HG02588 (cell line): ENCODE measurements at regions not wholly inside any gene's neighbourhood (a gene's known extent, or its start where the extent isn't known, plus 50 kb on each side); places are given as distances from the start of the nearest gene placed in this dataset.

Experiments used
- ATAC-seq: cut with Tn5 transposase; IDR thresholded peaks from one replicate; pipeline ENCODE4 v1.9.1; 2021; ENCODE audit warnings: mild to moderate bottlenecking, moderate library complexity; ENCODE audit not compliant: unreplicated experiment

DNA sequence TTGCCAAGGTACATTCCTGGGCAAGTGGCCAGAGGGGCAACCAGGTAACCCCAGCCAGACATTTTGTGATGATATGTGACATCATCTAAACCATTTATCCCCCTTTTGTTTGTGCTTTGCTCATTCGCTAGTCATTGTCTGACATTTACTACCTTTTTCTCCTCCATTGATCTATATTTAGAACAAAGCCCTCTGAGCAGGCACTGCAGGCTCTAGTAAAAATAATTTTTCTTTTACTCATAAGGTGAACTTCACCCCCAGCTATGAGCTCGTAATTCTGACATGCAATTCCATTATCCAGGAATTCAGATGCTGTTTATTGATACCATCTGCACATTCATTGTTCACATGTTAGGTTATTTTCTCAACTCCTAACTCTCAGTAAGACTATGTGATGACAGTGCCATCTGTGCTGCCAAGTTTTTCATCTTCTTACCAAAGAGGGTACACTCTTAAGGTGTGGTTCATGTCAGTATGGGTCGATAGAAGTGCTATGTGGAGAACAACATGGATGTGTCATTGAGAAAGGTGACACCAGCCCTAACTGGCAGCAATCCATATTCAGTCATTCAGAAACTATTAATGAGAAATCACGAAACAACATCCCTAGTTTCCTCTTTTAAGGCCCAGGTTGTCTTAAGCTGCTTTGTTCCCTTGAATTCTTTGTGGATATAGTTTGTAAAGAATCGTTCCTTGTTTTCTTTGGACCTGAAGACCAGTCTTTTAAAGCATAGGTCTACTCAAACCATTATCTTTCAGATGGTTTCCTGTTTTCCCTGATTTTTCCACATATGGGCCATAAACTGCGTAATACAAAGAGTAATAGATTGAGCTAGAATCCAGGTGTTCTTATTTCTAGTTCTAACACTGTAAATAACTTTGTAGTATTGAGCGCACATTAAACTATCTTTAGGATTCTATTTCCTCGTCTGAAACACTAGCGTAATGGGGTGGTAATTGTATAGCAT is 978.1 kb upstream of the CDH2 start:
- no peak for ATAC-seq

DNA sequence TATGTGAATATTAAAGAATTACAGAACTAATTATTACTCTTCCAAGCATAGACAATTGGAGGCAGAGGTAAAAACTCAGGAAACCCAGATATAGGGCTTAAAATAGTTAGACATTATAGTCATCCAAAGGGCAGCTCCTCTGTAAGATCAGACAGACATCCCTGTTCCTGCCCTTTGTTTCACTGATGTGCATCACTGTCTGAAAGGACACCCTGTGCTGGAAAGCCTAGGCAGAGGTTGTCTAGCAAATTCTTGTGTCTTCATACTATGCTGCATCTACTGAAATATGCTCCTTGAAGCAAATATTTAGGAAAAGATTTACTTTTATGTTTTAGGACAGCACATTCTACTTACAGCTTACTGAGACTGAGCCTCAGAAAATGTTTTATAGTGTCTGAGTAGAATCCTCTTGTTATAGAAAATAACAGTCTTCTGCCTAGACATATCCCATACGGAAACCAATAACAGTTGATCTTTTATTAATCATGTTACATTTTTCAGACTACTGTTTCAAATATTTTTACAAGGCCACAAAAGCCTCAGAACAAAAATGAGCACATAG is 977.3 kb upstream of the CDH2 start:
- no peak for ATAC-seq

DNA sequence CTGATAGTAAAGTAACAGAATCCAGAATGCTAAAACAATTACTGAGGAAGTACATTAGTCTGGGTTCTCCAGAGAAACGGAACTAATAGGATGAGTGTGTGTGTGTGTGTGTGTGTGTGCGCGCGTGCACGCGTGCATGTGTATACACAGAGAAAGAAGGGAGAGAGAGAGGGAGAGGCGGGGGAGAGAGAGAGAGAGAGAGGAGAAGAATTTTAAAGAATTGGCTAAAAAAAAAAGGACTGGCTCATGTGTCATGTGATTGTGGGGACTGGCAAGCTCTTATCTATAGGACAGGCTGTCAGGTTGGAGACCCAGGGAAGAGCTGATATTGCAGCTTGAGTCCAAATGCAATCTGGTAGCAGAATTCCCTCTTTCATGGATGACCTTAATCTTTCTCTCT is 976.2 kb upstream of the CDH2 start:
- no peak for ATAC-seq

DNA sequence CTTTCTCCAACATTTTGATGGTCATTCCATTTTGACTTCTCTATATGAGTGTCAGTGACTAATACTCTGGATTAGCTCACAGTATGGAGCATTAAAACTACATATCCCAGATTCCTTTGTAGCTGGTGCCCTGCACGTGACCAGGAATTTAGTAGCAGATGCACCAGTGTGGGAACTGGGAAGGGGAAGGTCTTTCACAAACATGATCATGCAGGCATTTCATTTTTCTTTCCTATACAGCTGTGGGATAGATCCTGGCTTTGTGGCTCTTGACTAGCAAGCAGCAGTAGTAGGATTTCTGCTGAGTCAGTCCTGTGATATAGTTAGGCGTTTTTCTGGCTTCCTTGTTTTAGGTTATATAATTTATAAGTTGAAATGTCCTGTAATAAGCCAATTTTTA is 971.0 kb upstream of the CDH2 start:
- no peak for ATAC-seq

DNA sequence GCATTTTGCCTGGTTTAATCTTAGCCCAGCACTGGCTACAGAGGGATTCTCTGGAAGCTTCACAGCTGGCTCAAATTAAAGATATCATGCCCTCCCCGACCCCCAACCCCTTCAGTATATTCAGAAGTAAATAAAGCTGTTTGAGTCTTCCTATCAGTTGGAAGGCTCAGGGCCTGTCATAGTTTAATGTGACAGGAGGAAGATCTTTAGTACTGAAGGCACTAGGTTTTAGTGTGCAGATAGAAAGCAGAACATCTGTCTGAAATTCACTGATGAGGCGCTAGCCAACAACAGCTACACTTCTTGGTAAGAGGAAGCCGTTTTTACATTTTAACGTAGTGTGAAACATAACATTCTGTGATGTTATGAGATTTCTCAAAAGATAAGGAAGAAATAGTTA is 969.1 kb upstream of the CDH2 start:
- ATAC-seq, result no peak

DNA sequence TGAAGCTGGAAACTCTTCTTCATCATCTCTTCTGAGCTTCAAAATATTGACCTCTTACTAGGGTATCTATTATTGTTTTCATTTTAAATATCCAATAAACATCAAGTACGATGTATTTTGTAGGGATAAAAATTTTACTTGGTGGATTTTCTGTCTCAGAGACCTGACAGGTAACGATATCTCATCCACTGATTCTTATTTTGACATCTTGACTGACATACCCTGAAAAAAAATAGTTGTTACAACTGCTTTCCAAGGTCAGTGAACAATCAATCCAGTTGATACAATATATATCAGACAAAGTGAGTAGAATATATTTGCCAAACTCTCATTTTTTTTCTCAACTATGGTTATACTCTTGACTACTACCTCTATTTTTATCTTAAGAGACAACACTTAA is 963.7 kb upstream of the CDH2 start:
- no peak for ATAC-seq

DNA sequence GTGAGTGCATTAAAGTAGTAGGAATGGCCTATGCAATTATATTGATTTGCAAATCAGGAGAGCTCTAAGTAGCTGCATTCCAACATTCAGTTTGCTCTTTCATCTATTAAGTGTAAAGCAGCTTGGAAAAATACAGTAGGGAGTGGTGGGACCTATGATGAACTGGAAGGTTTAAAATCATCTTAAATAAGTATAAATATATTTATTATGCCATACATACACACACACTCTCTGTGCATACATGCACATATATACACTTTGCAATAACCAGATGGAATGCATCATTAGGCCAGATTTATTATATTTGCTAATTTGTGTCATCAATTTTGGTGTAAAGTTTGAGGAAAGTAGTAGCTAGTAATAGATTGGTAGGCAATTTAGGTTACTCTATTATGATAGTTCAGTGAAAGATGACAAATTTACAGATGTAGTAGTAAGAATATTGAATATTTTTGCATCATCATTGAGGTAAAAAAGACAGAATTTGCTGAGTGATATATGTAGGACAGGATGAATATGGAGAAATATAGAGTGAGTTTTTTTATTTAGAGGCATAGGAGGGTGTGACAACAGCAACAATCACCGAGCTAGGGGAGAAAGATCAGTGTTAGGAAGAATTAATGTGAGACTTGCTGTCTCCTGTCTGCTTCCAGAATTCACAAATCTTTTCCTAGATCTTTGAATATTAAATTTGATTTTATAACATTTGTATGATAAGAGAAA is 961.0 kb upstream of the CDH2 start:
- ATAC-seq, result no peak

DNA sequence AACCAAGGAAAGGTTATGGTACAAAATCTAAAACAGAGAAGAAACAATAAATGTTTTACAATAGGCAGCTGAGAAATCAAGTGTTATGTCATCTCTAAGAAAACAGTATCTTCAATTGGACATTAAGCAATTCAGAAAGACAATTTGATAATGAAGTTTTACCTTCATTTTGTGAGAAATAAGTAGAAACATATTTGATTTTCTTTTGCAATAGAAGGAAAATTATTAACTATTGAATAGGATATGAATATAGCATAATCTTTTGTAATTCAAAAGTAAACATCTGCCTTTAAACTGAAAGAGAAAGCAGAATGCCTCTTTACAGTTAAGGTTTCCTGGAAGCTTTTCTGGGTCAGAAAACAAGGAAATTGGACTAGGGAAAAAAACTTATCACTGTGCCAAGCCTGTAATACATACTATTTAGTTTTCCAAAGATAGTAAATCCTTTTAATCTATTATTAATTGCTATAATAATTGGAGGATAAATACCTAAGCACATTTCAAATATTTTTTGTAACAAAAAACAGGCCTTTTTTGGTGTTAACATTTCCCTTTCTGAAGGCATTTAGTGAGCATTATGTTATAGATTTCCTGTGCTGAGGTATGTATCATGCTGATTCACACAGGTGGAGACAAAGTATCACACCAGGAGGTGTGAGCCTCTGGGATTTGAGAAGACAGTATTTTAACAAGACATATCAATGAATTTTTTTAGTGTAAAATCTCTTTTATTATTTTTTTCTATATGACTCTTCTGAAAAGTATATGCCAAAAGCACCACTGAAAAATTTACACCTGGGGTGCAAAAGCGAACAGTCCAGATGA is 947.0 kb upstream of the CDH2 start:
- ATAC-seq, result no peak

DNA sequence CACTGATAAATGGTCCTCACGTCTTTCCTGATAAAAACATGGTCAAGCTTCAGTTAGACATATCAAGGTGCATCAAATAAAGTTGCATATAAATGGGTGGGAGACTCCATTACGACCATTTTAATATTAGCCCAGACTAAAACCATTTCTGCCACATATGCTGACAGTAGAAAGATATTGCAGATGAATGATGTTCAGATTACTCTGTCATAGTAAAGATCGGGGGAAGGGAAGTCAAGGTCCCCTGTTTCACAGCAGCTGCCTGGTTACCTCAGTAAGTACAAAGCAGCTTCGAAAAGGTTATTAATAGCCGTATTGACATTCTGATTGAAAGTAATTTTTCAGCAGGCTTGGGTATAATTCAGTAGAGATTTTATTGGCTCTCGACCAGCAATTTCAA is 927.7 kb upstream of the CDH2 start:
- no peak for ATAC-seq

DNA sequence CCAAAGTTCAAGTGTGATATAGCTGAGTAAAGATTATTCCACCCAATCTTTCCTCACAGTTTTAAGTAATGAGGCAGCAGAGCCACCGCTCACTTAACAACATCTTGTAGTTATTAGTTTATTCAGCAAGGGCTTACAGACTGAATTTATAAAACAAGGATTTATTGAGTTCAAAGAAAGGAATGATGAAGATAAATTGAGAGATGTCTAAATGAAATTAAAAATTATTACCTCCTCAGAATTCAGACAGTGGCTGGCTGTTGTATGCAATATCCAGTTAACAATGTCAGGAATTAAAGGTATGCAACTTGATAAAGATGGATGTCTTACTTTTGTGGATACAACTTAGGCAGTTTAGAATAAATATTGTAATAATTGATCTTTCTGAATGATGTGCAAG is 927.3 kb upstream of the CDH2 start:
- no peak for ATAC-seq

DNA sequence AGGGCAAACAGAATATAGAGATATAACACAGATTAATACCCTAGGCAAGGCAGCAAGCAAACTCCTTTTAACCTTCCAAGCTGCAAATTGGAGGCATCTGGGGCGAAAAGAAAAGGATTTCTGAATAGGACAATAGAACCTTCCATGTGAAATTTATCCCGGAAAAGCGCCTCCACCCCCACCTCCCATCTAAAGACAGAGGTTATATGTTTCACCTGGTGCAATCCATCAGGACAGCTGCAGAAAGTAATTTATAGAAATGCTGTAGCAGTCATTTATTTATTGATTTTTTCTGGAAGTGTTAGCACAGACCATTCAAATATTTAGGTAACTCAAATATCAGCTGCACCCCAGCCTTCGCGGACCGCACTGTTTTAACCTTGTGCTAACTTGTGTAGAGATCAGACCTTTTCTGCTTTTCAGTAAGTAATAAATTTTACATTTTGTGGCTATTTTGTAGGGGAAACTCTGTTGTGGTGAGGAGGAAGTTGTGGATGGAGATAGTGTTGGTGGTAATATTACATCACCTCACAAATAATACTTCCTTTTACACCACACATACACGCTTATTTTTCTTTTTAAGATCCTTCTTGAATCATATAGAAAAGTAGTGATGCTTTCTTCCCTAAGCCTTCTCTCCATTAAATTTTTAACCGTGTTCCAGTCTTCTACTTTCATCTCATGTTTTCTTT is 919.3 kb upstream of the CDH2 start:
- no peak for ATAC-seq

DNA sequence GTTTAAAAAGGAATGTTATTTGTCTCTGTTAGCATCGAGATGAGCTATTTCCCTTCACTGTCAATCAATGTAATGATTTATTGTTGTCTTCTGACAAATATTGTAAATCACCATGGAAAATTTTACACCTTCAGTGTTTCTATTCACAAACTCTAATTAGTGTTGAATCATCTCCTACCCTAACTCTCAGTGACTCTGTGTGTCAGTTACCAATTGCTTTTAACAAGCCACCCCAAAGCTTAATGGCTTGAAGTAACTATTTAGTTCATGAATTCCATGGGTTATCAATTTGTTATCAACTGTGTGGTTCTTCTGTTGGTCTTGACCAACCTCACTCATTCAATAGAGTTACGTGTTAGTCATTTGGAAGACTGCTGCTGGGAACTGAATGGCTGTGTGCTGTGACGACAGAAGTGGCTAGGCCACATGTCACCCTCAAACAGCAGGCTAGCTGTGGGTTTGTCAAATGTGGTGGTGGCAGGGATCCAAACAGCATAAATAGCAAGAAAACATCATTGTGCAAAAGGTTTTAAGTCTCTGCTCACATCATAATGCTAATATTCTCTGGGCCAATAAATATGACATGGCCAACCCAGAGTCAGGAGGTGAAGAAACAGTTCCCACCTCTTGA is 910.8 kb upstream of the CDH2 start:
- no peak for ATAC-seq

DNA sequence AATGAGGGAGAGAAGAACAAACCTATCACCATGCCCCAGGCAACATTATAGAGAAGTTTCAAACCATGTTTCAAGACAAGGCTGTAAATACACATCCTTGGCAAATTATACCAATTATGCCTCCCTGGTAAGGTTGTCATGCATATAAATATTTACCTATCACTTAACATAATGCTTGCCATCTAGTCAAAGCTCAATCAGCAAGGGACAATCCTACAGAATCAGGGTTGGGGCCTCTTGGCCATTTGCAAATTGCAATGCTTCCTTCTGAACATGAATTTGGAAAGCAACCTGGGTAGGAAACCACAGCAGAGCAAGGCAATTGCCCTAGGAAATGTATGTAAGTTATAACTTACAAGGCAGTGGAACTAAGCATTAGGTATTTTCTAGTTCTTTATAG is 907.2 kb upstream of the CDH2 start:
- ATAC-seq, result no peak

DNA sequence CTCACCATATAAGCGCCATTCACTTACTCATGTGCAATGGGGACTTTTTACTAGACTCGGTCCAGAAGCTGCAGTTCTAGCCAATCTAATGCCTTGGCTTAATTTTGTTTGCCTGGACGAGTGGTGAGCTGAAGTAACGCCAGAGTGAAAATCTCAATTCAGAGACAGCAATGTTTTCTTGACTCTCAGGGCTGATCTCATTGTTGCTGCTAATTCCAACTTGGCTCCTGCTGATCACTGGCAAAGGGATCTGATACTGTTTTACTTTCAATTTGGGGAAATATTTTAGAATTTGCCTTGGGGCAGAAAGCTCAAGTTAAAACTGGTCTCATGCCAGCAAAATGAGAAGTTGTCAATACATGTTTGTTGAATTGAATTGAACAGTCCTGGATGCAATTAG is 906.6 kb upstream of the CDH2 start:
- no peak for ATAC-seq

DNA sequence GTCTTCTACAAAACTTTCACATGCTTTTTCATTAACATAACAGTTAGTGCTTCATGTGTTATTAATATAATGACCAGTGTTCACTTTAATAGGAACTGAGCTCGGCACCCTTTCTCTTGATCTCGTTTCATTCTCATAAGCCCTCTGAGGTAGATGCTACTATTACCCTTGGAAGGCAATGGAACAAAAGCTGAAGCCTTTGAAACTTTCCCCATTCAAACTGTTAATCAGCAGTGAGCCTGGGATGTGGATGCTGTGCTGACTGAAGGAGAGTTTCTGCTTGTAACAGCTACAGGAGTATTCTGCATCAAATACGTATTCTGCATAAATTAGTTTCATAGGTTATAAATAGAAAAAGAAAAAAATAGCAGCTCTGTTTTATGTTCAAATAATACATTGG is 904.0 kb upstream of the CDH2 start:
- no peak for ATAC-seq

DNA sequence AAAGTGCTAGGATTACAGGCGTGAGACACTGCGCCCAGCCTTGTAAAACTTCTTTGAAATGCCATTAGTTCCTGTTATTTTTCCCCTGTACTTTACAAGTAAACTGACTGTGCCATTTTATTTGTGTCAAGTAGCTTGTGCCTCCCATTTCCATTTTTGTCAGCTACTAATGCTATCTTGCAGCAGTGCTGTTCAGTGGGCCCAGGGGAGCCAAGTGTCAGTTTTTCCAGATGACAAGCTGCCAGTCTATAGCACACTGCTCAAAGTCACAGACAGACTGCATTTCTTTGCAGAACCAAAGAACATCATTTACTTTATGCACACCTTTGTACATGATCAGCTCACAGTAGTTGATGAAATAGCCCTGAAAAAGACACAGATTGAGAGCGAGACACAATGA is 901.3 kb upstream of the CDH2 start:
- no peak for ATAC-seq

DNA sequence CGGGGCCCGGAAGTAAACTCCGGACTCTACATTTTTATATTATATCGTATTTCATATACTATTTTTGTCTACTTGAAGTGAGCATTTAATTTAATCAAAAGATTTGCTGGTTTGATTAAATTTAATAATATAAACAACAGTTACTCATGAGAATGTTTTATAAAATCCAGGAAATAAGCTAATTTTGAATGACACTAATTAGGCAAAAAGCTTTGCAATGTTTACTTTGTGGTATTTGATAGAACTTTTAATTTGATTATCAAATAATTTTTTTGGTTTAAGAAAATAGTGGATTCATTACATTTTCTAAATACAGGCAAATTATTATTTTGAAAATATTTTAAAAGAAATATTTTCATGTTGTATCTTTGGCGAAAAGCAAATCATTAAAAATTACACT is 900.4 kb upstream of the CDH2 start:
- ATAC-seq, result no peak

DNA sequence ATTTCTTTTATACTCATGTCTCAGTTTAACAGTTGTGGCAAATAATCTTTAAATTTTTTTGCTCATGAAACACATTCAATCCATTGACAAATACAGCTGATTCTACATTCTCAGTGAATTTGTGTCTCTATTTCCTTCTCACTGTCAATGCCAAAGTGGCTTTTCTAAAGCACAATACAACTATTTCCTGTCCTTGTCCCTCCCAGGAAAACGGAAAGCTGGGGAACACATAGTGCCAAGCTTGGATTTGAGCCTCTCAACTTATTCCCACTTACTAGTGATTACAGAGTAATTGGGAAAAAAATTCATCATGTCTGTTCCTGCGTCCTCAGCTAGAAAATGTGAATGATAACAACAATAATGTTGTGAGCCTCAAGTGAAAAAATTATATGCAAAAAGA is 899.7 kb upstream of the CDH2 start:
- no peak for ATAC-seq

DNA sequence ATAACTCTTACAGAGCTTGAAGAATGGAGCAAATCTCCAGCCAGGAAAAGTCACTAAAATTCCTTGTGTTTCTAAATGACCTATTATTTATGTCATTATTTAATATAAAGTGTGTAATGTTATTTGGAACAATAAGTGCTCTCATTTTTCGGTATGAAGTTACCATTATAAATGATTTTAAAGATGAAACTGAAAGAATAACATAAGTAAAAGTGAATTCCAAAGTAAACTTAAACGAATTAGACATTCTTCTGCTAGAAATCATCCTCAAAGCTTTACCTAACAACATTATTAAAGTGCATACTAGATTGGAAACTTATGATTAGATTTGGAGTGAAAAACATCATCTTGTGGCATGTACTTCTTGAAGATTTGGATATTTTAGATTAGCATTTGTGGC is 897.2 kb upstream of the CDH2 start:
- ATAC-seq, result no peak

DNA sequence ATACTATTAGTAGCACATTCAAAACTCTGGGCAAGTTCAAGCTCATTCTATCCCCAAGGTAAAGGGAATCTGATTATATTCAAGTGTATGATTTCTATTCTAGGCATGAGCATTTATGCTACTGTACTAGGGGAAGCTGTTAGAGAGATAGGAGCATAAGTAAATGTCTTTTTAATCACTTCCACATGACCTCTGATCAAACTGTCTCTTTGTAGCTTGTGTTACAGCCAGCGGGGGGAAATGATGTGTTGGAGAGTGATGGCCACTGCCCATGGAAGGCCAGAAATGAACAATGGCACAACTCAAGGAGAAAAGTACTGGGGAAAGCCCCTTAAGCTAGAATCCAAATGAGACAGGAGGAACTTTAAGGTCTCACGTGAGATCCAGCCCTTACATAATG is 894.9 kb upstream of the CDH2 start:
- ATAC-seq, result no peak
